ENCODE measurements at regions not wholly inside any gene's neighbourhood (a gene's known extent, or its start where the extent isn't known, plus 50 kb on each side); places are given as distances from the start of the nearest gene placed in this dataset.

DNA sequence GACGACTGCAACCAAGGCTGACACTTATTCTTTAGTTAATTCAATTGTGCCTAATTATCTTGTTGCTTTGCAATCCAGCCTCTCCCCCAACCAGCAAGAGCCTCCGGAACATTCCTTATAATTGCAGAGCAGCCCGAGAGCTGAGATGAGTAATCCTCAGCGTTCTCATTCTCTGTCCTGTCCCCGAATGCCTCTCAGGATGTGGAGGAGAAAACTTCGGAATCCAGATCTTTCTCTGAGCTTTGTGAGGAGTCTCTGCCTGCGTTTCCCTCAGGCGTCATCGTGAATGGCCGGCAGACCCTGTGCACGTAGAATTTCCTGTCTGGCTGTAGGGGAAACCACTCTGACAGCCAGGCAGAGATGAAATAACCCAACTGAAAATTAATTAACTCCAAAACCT lies 160.5 kb upstream of the DIO3 start:
- no peak for DNase-seq (ENCODE audit: low read depth in 2 of 2)

DNA sequence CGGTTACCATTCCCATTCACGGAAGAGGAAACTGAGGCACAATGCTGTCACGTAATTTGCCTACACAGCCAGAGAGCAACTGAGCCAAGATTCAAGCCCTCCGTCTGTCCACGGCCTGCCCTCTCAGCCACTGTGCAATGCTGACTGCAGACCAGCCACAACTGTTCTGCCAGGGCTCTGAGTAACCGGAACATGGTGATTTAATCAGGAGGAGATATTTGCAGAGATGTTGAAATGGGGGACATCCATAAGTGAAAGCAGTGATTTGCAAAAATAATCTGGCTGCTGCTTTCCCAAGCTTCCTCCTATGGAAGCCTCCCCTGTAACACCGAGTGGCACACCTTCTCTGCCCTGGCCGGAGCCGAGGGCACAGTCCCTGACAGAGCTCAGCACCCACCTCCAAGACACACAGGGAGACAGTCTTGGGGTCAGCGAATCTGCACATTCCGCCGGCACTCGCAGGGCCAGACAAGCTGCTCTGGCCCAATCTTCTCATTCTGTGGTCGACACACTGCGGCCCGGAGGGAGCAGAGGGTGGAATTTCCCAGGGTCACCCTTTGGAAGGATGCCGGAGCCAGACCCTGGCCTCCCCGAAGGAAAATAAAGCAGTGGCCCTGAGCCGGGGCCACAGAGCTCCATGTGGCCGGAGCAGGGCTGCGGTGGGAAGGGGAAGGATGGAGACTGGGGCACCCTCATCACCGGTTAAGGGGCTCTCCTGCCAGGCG lies 158.2 kb upstream of the DIO3 start:
- no peak for DNase-seq (ENCODE audit: low read depth in 2 of 2)

DNA sequence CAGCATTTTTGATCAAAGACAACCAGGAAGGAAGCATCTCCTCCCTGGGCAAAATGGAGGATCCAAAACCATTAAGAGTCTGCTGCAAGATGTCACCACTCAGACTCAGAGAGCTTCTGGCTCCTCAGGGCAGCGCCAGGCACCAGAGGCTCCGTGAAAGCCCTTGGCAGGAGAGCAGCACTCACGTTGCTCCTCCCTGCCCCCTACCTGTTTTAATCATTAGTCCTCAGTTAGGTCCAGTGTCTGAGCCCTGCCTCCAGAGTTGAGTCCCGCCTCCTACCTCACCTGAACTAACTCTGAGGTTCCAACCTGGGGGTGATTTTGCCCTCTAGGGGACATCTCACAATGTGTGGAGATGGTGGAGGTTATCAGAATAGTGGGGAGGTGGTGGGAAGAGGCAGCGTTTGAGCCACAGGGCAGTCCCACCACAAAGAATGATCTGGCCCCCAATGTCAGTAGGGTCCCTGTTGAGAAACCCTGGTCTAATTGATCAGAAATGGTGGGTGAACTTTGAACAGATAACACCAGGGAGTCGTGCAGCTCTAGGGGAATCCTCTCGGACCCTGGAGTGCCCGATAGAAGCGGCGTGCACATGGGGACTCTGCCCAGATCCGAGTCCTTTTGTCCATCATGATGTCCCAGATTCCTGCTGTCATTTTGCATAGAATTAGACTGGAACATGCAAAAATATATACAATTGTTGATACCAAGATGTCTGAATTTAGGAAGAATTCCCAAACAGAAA lies 156.7 kb upstream of the DIO3 start:
- DNase-seq (ENCODE audit: low read depth in 2 of 2) = no peak

DNA sequence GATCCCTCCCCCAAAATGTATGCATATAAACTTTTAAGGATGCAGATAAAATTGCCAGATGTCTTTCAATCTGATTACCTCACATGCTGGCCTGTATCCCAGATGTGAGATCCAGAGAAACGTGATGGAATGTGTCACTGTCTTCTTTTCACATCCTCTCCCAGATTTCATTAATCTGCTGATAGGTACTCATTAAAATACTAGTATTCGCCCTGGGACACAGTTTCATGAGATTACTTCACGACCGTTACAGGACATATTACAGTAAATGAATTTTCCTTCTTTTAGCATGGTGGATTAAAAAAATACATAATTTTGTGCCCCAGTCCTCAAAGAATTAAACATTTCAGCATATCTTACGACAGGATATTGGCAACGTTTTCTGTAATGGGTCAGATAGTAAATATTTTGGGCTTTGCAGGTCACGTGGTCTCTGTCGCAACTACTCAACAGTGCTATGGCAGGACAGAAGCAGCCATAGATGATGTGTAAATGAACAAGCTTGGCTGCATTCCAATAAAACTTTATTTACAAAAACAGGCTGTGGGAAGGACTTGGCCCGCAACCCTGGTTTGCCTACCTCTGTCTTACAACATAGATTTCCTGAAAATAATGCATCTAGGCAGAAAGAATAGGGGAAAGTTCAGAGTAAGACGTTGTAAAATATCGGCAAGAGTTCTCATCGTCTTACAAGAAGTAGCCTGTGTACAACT lies 156.0 kb upstream of the DIO3 start:
- DNase-seq (ENCODE audit: low read depth in 2 of 2) = no peak

DNA sequence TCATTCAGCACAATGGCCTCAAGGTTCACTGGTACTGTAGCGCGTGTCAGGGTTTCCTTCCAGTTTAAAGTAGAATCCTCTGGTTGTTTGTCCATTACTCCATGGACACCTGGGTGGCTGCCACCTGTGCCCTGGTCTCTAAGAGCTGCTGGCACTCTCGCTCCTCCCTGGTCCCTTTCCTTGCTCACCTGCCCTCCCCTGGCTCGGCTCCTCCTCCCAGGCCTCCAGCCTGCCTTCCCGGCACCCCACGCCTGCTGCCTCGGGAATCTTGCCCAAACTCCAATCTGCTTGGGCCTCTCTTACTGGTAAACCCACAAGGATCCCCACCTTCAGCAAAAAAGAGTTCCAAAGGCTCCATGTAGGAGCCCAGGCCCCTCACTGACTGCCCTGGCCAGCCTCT lies 154.4 kb upstream of the DIO3 start:
- DNase-seq (ENCODE audit: low read depth in 2 of 2) = no peak

DNA sequence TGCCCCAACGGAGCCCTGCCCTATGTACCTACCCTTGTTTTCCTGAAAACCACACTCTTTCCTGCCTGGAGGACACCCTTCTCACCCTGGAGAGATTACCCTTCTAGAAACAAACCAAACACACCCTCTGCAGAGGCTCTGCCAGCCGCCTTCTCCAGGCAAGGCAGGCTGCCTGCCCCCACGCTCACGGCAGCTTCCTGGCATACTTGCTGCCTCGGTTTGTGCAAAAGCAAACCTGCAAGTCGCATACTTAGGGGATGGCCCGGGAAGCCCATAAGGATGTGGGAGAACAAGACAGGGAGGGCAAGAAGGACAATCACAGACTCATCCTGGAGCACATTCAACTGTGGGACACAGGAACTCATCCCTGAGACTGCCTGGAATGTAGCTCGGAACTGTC lies 154.0 kb upstream of the DIO3 start:
- no peak for DNase-seq (ENCODE audit: low read depth in 2 of 2)

DNA sequence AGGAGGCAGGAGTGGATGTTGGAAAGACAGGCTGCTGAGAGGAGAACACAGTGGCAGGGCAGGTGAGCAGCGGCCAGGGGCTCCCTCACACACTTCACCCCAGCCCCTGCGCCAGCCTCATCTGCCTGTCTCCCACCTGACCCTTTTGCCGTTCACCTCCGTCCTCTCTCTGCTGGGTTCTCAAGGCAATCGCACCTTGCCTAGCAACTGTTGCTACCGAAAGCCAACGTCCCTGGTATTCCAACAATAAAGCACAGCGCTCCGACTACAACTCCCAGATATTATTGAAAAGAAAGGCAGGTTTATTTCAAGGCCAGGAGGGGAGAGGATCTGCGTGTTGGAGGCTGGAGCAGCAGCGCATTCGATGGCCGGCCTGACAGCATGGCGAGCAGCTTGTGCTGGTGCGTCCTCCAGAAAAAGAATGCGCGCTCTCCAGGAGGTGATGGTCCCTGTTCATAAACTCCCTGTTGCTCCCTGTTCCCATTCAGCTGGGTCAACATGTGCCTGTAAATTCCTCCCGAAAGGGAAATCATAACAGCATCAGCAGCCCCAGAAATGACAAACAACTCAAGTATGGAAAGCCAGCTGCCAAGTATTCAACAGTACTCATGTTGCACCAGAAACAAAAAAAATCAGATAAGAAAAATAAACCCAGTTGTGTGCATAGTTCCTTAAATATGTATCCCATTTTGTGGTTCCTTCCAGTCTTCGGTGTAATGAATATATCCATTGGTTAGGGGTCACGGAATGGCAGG lies 153.0 kb upstream of the DIO3 start:
- DNase-seq (ENCODE audit: low read depth in 2 of 2) = no peak

DNA sequence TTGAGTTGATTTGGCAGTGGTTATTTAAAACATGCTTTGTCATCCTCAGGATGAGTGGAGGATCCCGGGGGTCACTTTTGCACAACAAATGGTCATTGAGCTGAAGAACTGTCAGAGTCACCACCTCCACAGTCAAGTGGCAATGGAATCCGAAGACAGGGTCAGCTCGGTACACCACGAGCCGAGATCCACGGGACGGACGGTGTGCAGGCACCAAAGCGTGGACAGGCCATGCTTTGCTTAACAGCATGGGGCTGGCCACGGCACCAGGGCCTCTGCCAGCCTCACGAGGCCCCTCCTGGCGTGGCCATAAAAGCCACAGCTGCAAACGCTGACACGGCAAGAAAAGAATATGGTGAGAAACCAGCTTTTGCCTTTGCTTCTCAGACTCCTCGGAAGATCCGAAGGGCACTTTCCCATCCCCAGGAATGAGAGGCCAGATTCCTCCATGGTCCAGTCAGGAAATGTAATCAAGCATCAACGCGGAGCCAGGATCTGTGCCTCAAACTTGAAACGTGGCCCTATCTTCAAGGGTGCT lies 152.2 kb upstream of the DIO3 start:
- DNase-seq (ENCODE audit: low read depth in 2 of 2) = no peak

DNA sequence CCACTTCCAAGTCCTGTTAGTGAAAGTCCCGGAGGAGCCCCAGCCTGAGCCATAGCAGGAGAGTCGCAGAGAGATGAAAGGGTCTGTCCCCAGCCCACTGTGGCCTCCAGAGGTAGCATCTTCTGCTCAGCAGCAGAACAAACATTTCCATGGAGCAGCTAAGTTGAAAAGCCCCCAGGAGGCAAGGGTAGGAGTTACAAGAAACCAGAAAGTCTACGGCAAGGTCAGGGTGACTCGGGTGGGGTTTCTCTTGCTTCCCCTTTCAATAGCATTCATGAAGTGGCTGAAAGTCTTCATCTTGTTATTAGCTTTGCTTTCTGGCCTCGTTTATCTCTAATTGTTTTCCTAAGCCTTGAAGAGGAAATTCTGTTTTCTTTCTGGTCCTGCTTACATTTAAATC lies 151.2 kb upstream of the DIO3 start:
- DNase-seq (ENCODE audit: low read depth in 2 of 2) = no peak

DNA sequence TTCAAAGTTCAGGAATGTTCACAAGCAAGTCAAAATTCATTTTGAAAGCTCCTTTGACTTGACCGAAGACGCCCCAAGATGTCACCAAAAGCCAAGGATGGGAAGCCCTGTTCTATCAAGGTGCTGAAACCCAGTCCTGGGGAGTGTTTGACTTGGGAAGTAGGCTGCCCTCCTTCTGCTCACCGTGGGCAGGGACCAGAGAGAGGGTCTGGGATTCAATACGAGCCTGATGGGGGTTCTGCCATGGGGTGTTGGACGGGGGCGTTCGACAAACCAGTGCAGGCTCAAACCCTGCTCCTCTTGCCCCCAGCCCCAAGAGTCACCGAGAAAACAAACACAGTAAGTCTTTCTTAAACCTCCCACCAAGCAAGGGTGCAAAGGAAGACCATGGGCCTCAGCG lies 150.1 kb upstream of the DIO3 start:
- DNase-seq (ENCODE audit: low read depth in 2 of 2) = no peak

DNA sequence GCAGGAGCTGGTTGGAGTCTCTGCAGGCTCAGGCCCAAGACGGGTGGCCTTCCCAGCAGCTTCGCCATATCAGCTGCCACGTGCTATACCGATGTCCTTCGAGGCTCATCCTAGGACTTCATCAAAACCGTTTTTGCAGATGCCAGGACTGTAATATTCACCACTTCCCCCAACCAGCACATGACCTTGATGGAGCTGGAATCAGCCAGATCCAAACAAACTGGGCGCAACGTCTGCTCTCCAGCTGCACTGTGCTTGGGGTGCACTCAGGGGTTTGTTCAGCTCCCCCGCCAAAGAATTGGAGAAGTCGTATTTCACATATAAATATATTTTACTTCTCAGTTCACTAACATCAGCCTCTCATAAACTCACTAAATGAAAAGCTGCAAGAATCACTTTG lies 149.5 kb upstream of the DIO3 start:
- DNase-seq (ENCODE audit: low read depth in 2 of 2) = no peak

DNA sequence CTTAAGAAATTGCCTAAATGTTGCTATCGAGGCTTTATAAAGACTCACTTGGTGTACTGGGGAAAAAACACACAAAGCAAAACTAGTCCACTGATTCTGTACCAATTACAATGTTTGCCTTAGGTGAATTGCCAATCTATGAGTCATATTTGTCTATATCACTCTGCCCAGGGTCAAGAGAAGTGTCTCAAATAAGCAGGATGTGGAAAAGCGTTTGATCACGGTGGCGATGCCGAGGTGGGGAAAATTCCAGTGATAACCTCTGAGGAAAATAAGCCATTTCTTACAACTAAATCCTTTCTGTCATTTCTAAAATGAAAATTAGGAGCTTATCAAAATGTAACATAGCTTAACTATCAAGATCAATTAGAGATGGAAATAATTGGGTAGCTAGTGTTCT lies 148.6 kb upstream of the DIO3 start:
- DNase-seq (ENCODE audit: low read depth in 2 of 2) = no peak

DNA sequence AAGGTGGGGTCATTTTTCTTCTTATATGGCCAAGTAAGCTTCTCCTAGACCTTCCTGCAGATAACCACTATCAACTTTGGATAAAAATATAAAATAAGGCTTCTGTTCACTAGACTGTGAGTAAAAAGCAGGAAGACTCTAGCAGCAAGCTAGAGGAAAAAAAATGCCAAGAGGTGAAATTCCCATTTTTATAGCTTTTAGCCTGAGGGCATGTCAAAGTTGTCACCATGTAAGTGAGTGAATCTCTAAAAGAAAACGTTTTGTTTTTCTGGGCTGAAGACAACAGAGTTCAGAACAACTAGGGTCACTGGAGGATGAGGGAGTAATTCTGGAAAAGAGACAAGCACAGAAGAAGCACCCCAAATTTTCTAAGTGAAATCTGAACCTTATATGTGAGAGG lies 143.9 kb upstream of the DIO3 start:
- DNase-seq (ENCODE audit: low read depth in 2 of 2) = no peak

DNA sequence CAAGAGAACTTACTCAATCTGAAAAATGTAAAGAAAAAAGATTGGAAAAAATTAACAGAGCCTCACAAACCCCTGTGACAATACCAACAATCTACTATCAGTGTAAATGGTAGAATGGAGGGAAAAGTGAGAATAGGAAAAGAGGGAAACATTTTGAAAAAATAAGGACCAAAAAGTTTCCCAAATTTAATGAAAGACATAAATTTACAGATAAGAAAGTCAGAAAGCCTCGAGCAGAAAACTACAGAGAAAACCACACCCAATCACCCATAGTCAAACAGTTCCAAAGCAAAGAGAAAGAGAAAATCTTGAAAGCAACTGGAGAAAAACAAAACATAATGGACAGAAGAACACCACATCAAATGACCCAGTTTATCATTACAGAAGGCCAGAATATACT lies 142.7 kb upstream of the DIO3 start:
- no peak for DNase-seq (ENCODE audit: low read depth in 2 of 2)

DNA sequence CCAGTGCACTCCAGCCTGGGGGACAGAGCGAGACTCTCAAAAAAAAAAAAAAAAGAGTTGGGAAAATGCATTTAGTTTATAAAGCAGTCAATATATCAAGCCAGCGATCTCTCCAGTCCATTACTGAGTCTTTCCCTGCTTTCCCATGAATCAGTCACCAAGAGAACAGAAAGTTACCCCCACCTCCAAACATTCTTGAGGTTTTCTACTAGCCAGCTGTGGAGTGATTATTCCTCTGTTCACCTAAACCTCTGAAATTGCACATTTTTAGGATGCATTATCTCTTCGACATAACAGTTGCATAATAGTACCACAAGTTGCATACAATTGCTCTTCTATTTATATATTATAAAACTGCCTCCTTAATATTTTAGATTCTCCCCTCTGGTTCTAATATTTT lies 134.8 kb upstream of the DIO3 start:
- DNase-seq (ENCODE audit: low read depth in 2 of 2) = no peak

DNA sequence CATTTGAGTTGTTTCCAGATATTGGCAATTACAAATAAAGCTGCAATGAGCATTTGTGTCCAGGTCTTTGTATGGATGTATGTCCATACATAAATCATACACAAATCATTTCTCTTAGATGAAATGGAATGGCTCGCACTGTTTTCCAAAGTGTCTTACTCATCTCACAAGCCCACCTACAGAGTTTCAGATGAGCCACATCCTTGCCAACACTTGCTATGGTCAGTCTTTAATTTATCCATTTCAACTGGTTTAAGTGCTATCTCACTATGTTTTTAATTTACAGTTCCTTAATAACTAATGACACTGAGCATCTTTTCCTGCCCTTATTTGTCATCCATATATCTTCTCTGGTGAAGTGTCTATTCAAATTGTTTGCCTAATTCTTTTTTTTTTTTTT lies 132.9 kb upstream of the DIO3 start:
- no peak for DNase-seq (ENCODE audit: low read depth in 2 of 2)

DNA sequence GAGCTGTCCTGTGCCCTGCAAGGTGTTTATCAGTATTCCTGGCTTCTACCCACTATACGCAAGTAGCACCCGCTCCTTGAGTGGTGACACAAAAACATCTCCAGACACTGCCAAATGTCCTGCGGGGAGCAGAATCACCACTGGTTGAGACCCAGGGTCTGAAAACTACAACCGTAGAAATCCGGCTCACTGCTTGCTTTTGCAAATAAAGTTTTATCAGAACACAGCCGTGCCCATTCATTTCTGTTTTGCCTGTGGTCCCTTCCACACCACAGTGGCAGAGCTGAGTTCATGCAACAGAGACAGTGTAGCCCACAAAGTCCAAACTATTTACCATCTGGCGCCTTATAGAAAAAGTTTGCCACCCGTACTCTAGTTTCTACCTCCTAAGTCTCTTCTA lies 125.7 kb upstream of the DIO3 start:
- DNase-seq (ENCODE audit: low read depth in 2 of 2) = no peak

DNA sequence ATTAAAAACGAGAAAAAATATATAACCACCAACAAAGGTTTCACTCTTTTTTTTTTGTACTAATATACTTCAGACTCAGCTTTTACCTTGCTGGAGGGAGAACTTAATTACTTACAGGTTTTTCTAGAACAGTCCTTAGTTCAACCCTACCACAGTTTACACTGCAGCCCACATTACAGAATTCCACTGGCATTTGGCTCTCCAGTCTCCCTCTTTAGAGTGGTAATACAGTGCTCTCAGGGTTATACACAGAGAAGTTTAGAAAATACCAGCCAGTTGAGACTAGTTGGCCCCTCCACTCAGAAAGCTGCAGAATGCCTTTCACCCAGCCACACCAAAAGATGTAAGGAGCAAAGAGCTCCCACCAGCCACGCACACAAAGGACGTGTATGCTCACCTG lies 122.3 kb upstream of the DIO3 start:
- DNase-seq (ENCODE audit: low read depth in 2 of 2) = no peak

DNA sequence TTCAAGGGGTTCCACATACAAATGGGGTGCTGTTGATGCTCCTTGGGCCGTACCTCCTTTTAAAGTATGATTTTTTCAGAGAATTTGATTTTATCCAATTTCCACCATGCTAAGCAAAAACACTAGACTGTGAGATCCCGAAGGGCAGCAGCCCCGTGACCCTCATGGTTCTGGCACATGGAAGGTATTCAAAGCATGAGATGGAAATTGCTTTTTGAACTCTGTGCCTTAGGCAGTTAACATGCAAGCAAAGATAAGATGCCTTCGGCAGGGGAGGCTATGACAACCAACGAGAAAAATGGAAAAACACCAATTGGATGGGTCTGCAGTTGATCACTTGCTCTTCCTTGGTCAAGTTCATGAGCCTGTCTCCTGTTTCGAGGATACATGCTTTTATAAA lies 120.8 kb upstream of the DIO3 start:
- DNase-seq (ENCODE audit: low read depth in 2 of 2) = no peak

DNA sequence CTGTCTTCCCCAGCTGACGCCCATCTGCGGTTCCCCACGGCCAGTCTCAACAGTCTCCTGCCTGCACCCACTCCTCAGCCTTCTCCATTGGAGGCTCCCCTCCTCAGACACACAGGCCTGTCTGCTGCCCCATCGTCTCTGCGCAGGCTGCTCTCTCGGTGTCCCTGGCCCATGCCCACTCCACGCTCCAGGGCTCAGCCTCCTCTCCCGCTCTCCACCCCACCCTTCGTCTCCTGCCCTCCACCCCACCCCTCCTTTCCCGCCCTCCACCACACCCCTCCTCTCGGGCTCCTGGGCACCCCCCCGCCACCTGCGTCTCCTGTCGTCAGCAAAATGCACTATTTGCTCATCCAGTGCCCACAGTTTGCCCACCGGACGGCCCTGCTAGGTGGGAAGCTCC lies 119.6 kb upstream of the DIO3 start:
- no peak for DNase-seq (ENCODE audit: low read depth in 2 of 2)

DNA sequence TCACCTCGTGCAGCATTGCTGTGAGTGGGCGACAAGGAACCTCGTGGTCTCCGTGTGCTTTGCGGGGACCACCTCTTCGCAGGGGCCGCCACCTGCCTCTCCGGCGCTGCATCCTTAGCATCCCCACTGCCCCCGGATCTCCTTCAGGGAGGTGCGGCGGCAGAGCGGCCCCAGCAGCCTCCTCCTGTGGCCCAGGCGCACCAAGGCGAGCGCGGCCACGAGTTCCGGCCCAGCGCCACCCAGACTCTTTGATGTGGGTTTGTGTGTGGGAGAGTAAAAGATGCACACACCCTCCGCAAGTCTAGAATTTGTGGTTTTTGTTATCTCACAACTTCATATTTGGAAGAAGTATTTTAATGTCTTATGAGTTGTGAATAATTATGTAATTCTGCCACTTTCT lies 118.8 kb upstream of the DIO3 start:
- DNase-seq (ENCODE audit: low read depth in 2 of 2) = peak; percentile 36 to 48

DNA sequence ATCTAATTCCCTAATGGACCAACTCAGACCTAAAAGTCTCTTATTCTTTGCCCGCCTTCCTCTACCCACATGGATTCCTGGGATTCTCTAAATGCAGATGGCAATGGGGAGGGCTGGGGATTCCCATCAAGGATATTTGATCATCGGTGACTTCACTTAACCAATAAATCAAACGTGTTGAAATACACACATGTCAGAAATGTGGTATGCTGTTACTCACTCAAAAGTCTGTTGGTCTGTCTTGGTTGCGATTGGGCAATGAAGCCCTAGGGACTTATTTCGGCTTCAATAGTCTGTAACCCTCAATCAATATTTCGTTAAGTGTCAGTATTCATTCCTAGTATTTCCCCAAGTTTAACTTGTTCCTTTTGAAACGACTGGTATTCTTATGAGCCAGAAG lies 117.2 kb upstream of the DIO3 start:
- no peak for DNase-seq (ENCODE audit: low read depth in 2 of 2)
